ENCODE measurements at regions not wholly inside any gene's neighbourhood (a gene's known extent, or its start where the extent isn't known, plus 50 kb on each side); places are given as distances from the start of the nearest gene placed in this dataset.
A peak's percentile ranks its signal among the peaks of the same experiment; 100 is the strongest.

DNA sequence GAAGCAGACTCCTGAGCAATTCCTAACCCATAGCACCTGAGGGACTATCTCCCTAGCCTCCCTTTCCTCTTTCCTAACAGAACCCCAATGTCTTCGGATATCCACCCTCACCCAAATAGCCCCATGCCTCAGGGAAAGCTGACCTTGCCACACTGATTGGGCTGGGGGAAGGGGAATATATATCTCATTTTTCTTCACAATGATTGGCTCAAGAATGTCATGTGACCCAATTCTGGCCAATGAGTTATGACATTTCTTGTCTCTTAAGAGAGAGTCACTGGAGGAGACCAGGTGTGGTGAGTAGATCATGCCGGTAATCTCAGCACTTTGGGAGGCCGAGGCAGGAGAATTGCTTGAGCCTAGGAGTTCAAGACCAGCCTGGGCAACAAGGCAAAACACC is 71.9 kb upstream of the NLK start:
- no peak for DNase-seq
- in situ Hi-C loops (cut with MboI; ENCODE audit: low pct_unique_long_range_greater_than_20kb, low sequenced_read_pairs): no loop called here

- in situ Hi-C loops (cut with MboI; ENCODE audit: low pct_unique_long_range_greater_than_20kb, low sequenced_read_pairs): no loop called here
- no peak for DNase-seq
Observed at GRCh38 chr17:27973258-27974044, 69.0 kb upstream of the NLK start.

DNA sequence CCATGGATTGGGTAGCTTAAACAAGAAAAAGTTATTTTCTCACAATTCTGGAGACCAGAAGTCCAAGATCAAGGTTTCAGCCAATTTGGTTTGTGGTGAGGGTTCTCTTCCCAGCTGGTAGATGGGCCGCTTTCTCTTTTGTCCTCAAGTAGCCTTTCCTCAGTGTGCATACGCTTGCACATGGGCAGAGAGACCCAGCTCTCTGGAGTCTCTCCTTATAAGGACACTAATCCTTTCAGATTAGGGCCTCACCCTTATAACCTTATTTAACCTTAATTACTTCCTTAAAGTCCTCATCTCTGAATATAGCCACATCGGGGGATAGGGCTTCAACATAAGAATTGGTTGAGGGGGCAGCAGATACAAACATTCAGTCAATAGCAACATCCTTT is 68.4 kb upstream of the NLK start:
- no peak for DNase-seq
- in situ Hi-C loops (cut with MboI; ENCODE audit: low pct_unique_long_range_greater_than_20kb, low sequenced_read_pairs): no loop called here

GRCh38 chr17:27974531-27975145 is 67.8 kb upstream of the NLK start:
- in situ Hi-C loops (cut with MboI; ENCODE audit: low pct_unique_long_range_greater_than_20kb, low sequenced_read_pairs): no loop called here
- DNase-seq: no peak

DNA sequence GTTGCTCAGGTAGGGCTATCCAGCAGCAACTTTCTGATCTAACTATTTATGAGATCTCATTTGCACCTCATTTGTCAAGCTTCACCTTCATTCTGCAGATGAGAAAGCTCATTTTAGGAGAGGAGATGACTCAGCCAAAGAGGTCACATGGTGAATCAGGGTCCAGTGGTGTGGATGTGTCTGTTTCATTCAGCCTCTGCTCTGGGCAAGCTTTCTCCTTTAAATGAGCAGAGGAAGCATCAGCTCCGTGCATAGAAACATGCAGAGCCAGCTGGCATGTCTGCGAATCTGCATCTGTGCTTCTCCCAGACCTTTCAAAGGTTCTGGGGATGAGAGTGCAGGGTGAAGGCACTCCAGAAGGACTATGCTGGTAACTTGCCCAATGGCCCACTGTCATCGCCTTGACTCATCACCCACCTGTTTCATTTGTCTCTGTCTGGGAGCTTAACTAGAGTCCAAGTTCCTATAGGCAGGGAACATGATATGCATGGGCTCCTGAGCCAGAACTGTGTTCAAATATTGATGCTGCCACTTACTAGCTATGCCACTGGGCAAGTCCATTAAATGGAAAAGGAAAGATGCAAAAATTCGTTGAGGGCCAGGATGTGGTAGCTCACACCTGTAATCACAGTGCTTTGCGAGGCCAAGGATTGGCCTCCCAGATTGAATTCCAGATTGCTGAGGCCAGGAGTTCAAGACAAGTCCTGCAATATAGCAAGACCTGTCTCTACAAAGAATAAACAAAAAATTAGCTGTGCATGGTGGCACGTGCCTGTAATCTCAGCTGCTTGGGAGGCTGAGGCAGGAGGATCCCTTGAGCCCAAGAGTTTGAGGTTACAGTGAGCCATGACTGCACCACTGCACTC is 67.1 kb upstream of the NLK start:
- in situ Hi-C loops (cut with MboI; ENCODE audit: low pct_unique_long_range_greater_than_20kb, low sequenced_read_pairs): no loop called here

GRCh38 chr17:27976331-27976730 is 66.1 kb upstream of the NLK start:
- DNase-seq: no peak
- in situ Hi-C loops (cut with MboI; ENCODE audit: low pct_unique_long_range_greater_than_20kb, low sequenced_read_pairs): no loop called here

More for the DNA sequence above, 67.1 kb upstream of the NLK start:
- no peak for DNase-seq

- in situ Hi-C loops (cut with MboI; ENCODE audit: low pct_unique_long_range_greater_than_20kb, low sequenced_read_pairs): no loop called here
- no peak for DNase-seq
Observed at GRCh38 chr17:27977751-27978688, 64.5 kb upstream of the NLK start.

DNA sequence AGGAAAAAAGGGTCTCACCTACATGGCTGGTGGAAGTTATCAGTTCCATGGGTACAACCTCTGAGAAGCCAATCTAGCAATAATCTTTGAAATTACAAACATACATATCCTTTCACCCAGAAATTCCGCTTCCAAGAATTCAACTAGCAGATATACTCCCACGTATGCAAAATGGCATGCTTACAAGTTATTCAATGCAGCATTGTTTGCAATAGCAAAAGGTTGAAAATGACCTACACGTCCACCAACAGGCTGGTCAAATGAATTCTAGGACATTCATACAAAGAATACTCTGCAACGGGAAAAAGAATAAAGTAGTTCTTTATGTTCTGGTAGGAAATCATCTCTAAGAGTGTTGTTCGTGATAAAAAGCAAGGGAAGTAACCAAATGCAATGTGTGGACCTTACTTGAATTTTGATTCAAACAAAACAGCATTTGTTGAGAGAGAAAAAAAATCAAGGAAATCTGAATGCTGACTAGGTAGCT is 63.7 kb upstream of the NLK start:
- in situ Hi-C loops (cut with MboI; ENCODE audit: low pct_unique_long_range_greater_than_20kb, low sequenced_read_pairs): no loop called here
- no peak for DNase-seq

DNA sequence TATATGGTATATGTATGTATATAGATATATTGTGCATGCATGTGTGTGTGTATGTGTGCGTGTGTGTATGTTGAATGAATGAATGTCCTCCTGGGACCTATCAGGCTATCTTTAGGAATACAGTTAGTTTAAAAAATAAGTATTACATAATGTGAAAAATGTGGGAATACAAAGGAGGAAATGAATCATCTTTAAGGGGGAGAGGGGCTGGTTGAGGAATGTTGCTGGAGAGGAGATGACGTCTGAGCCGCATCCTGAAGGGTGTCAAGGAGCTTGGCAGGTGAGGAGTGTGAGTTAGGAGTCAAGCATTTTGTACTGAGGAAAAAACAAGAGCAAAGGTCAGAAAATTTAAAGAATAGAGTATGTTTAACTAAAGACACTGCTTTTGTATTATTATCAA is 62.4 kb upstream of the NLK start:
- DNase-seq: no peak
- in situ Hi-C loops (cut with MboI; ENCODE audit: low pct_unique_long_range_greater_than_20kb, low sequenced_read_pairs): no loop called here

DNA sequence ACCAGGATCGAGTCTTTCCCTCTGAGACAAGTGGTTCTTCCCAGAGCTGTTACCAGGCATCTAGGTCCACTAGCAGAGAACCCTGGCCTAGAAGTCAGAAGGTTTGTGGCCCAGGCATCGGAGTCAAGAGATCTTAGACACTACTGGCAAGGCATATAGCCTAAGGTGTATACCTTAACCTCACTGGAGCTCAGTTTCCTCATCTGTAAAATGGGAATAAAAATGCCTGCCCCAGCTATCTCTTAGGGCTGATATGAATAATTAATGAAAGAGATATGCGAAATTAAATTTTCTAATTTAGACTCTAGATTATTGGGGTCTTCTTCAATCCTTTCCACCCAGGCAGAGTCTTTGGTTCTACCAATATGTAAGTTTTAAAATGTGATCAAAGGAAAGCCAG is 60.5 kb upstream of the NLK start:
- in situ Hi-C loops (cut with MboI; ENCODE audit: low pct_unique_long_range_greater_than_20kb, low sequenced_read_pairs): no loop called here
- DNase-seq: no peak

GRCh38 chr17:27982688-27983087 is 59.8 kb upstream of the NLK start:
- DNase-seq: no peak
- in situ Hi-C loops (cut with MboI; ENCODE audit: low pct_unique_long_range_greater_than_20kb, low sequenced_read_pairs): no loop called here

- in situ Hi-C loops (cut with MboI; ENCODE audit: low pct_unique_long_range_greater_than_20kb, low sequenced_read_pairs): no loop called here
- DNase-seq: no peak
Observed at GRCh38 chr17:27983853-27984252, 58.6 kb upstream of the NLK start.

DNA sequence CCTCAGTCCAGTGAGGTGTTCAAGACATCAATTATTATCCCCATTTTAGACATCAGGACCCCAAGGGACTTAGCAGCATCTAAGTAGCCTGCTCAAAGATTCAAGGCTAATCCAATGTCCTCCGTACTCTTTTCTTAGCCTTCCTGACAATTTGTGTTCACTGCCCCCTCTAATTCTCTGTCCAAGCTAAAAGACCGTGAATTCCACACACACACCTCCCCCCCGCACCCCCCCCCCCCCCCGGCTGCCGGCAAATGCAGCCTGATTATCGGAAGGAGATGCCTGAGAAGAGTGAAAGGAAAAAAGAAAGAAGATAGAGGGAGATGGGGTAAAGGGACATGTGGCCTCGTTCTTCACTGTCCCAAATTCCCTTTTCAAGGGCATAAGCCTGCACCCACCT is 58.1 kb upstream of the NLK start:
- in situ Hi-C loops (cut with MboI; ENCODE audit: low pct_unique_long_range_greater_than_20kb, low sequenced_read_pairs): no loop called here
- no peak for DNase-seq

DNA sequence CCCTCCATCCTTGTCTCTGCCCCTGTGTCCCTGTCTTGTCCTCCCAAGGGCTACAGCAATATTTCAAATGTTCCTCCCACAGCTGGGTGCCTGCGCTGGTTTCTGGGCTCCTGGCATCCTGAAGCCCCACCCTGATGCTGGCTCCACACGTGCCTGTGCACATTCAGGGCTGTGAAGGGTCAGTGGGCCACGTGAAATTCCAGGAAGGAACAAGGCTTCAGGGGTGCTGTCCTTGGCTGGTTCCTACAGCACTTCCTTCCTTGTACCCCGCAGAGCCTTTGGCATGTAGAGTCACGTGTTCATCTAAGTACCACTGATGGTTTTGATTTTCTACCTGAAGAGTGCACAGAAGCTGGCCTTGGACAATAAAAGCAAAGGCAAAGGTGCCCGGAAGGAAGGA is 57.7 kb upstream of the NLK start:
- in situ Hi-C loops (cut with MboI; ENCODE audit: low pct_unique_long_range_greater_than_20kb, low sequenced_read_pairs): no loop called here
- no peak for DNase-seq

GRCh38 chr17:27985306-27985705 is 57.2 kb upstream of the NLK start:
- peak; percentile 73 for DNase-seq
- in situ Hi-C loops (cut with MboI; ENCODE audit: low pct_unique_long_range_greater_than_20kb, low sequenced_read_pairs): no loop called here

- in situ Hi-C loops (cut with MboI; ENCODE audit: low pct_unique_long_range_greater_than_20kb, low sequenced_read_pairs): no loop called here
Observed at GRCh38 chr17:27985736-27986399, 56.6 kb upstream of the NLK start.

GRCh38 chr17:27986805-27987684 is 55.4 kb upstream of the NLK start:
- DNase-seq: peak; percentile 78
- in situ Hi-C loops (cut with MboI; ENCODE audit: low pct_unique_long_range_greater_than_20kb, low sequenced_read_pairs): no loop called here

More at GRCh38 chr17:27985736-27986399, 56.6 kb upstream of the NLK start:
- DNase-seq: no peak
